ENCODE measurements at regions not wholly inside any gene's neighbourhood (a gene's known extent, or its start where the extent isn't known, plus 50 kb on each side); places are given as distances from the start of the nearest gene placed in this dataset.

- TF ChIP-seq JUN (IDR thresholded peaks at IDR 0.05; ENCODE audit: low read depth, low read length) (no peak), CBX8 (IDR thresholded peaks at IDR 0.05; ENCODE audit: borderline replicate concordance, low read depth, low read length) (no peak)
- no peak overlapping the region for H2AFZ ChIP-seq (ENCODE audit: low read length)
- H3K4me1 ChIP-seq (replicated peaks in 1 of 4; ENCODE audit: control insufficient read depth in 3 of 4, insufficient read depth in 4 of 4, low read length in 3 of 4) = no peaks in the 10 kb centered on the region
- H3K4me3 ChIP-seq (ENCODE audit: extremely low read depth in 1 of 4, insufficient read depth in 2 of 4, low read depth in 3 of 4, low read length in 4 of 4) = no peak overlapping the region
- H3K9ac ChIP-seq (replicated peaks in 1 of 4; ENCODE audit: extremely low read depth in 1 of 4, low read depth in 3 of 4, low read length in 3 of 4) = no peak overlapping the region
- no peaks in the 10 kb centered on the region for H3K79me2 ChIP-seq (ENCODE audit: control insufficient read depth in 1 of 2, insufficient read depth in 2 of 2, low read length in 2 of 2)
- no peak overlapping the region for H2AK5ac ChIP-seq (ENCODE audit: low read depth, low read length)
- H3K27ac ChIP-seq (ENCODE audit: low read depth, low read length) = no peak overlapping the region
- H4K91ac ChIP-seq (replicated peaks; ENCODE audit: insufficient read length, low read length) = no peak overlapping the region
- WGBS, 2 experiments (ENCODE audit: extremely low coverage in 1 of 2, insufficient coverage in 1 of 2, insufficient read length in 1 of 2, insufficient replicate concordance in 2 of 2, low coverage in 1 of 2, low lambda C conversion rate in 2 of 2, missing lambda C conversion rate in 1 of 2) = 25% methylated on average over 2 of the region's 2 CpGs; no CpG with 5 or more reads in 1 of the 2 experiments
- H2BK5ac ChIP-seq (ENCODE audit: low read depth, low read length) = no peak overlapping the region
- no peak overlapping the region for H2BK15ac ChIP-seq (ENCODE audit: low read length)
- DNase-seq (ENCODE audit: low read depth in 1 of 2, low spot score in 2 of 2) (no peak), FAIRE-seq (no peak)
- H3K23me2 ChIP-seq (ENCODE audit: low read depth, low read length) = no peaks in the 10 kb centered on the region
- H4K20me1 ChIP-seq (replicated peaks in 1 of 2; ENCODE audit: control insufficient read depth in 1 of 2, insufficient read depth in 2 of 2, low read length in 2 of 2) = no peaks in the 10 kb centered on the region
- no peaks in the 10 kb centered on the region for H3K27me3 ChIP-seq (replicated peaks in 1 of 4; ENCODE audit: control insufficient read depth in 3 of 4, extremely low read depth in 1 of 4, insufficient read depth in 3 of 4, low read length in 3 of 4)
- H3K79me1 ChIP-seq (ENCODE audit: low read depth, low read length) = no peaks in the 10 kb centered on the region
- H2BK20ac ChIP-seq (ENCODE audit: low read length) = no peak overlapping the region
- peaks cover 40 to 96% of the 10 kb centered on the region in 2 experiments for H3K9me3 ChIP-seq (ENCODE audit: insufficient read depth in 2 of 2, low read depth in 1 of 2, low read length in 1 of 2)
- H2BK12ac ChIP-seq (ENCODE audit: low read depth, low read length) = no peak overlapping the region
- H3K14ac ChIP-seq (ENCODE audit: insufficient read length) = no peak overlapping the region
- H3K56ac ChIP-seq (replicated peaks; ENCODE audit: insufficient read length, low read depth, low read length) = no peak overlapping the region
- no peak overlapping the region for H4K8ac ChIP-seq (ENCODE audit: extremely low read depth, insufficient read depth, low read length)
- no peak overlapping the region for H3K4me2 ChIP-seq (ENCODE audit: insufficient read depth in 1 of 2, low read depth in 2 of 2, low read length in 2 of 2)
- no peak overlapping the region for H2BK120ac ChIP-seq (replicated peaks; ENCODE audit: low read depth, low read length)
- H4K5ac ChIP-seq (ENCODE audit: insufficient read length, low read depth, low read length) = no peak overlapping the region
- POLR2A ChIA-PET (ENCODE audit: partially characterized antibody) = no interaction called here
- no peak overlapping the region for H3K23ac ChIP-seq (ENCODE audit: insufficient read length)
- no peaks in the 10 kb centered on the region for H3K36me3 ChIP-seq (ENCODE audit: control insufficient read depth in 2 of 4, insufficient read depth in 4 of 4, low read length in 3 of 4)
- no peak overlapping the region for H3K4ac ChIP-seq (replicated peaks; ENCODE audit: insufficient read length, low read depth, low read length)
- CTCF ChIA-PET (ENCODE audit: partially characterized antibody) = no interaction called here
- H3K18ac ChIP-seq (ENCODE audit: extremely low read depth, low read length) = no peak overlapping the region
Observed at GRCh38 chr14:105887692-105888091, 361.3 kb downstream of the TMEM121 start.

Data from H1 (cell line).